GM12865 (cell line): ENCODE measurements at regions not wholly inside any gene's neighbourhood (a gene's known extent, or its start where the extent isn't known, plus 50 kb on each side); places are given as distances from the start of the nearest gene placed in this dataset.

Experiments used
- DNase-seq: peaks from one replicate; pipeline ENCODE4 v3.0.0; 2010; ENCODE audit warnings: low read depth
- H3K4me3 ChIP-seq: 2 replicates; pipeline ENCODE4 v1.5.1; 2011; ENCODE audit warnings: mild to moderate bottlenecking, low read depth, low read length, control low read depth
- CTCF ChIP-seq: IDR thresholded peaks from 2 replicates; pipeline ENCODE4 v1.5.1; 2011; ENCODE audit warnings: low read length, control low read depth, low read depth, inconsistent platforms; ENCODE audit not compliant: insufficient read depth; ENCODE audit errors: missing control alignments

GRCh38 chr4:148946271-148946670 is 504.1 kb upstream of the NR3C2 start:
- DNase-seq = no peak
- no peak for TF ChIP-seq CTCF
- H3K4me3 ChIP-seq = no peak overlapping the region

- TF ChIP-seq CTCF = no peak
- H3K4me3 ChIP-seq = no peak overlapping the region
- no peak for DNase-seq
These were observed 502.6 kb upstream of the NR3C2 start for GRCh38 chr4:148944839-148945219.

GRCh38 chr4:148944136-148944838 is 502.1 kb upstream of the NR3C2 start:
- no peak overlapping the region for H3K4me3 ChIP-seq
- no peak for DNase-seq
- TF ChIP-seq CTCF = no peak

- no peak for DNase-seq
- no peak for TF ChIP-seq CTCF
- H3K4me3 ChIP-seq = no peak overlapping the region
These were observed 492.8 kb upstream of the NR3C2 start for GRCh38 chr4:148934926-148935578.

- DNase-seq = no peak
- no peak overlapping the region for H3K4me3 ChIP-seq
- no peak for TF ChIP-seq CTCF
These were observed 484.4 kb upstream of the NR3C2 start for GRCh38 chr4:148926276-148927260.

DNA sequence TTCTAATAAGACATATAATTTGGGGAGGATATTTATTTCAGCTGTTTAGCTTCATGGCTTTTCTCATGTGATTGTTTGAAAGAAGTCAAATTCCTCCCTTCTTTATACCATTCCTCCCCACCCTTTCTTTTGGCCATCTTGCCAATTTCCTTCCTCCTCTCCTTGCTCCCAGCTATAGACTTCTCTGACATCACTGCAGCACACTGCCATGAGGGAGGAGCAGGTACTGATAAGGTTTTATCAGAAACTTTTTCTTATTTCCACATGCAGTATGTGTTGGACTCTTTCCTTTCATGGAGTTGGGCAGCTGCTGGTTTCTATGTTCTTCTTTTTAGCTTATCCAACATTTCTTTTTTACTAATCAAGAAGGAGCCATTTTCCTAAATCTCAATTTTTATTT is 481.7 kb upstream of the NR3C2 start:
- no peak for TF ChIP-seq CTCF
- DNase-seq = no peak
- no peak overlapping the region for H3K4me3 ChIP-seq
